NT2/D1 (cell line): ENCODE measurements at regions not wholly inside any gene's neighbourhood (a gene's known extent, or its start where the extent isn't known, plus 50 kb on each side); places are given as distances from the start of the nearest gene placed in this dataset.

ENCODE experiments used
- SUZ12 ChIP-seq: IDR thresholded peaks from 2 replicates; pipeline ENCODE4 v1.6.1; 2011; ENCODE audit not compliant: insufficient read length, insufficient read depth; ENCODE audit errors: extremely low read depth
- ZNF274 ChIP-seq: IDR thresholded peaks from 2 replicates; pipeline ENCODE4 v1.6.1; 2011; ENCODE audit warnings: mild to moderate bottlenecking, low read depth, low read length

DNA sequence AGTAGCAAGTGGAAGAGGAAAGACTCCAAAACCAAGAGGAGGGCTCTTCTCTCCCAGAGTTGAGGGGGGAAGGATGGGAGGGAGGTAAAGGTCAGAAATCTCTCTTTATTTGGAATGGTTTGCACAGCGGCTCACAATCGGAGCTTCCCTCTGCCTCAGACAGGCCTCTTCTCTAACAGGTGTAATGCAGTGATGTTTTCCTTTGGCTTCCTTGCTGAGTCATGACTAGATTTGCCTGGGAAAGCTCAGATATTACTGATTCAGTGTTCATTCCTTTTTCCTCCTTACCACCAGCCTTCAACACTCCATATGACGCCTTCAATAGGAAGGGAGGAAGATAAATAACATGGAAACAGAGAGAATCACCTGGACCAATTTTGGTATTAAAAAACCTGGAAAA, 136.6 kb downstream of the RNF152 start:
- TF ChIP-seq ZNF274 (no peak), SUZ12 (no peak)
